Kidney (tissue), 13 donors: ENCODE measurements at regions not wholly inside any gene's neighbourhood (a gene's known extent, or its start where the extent isn't known, plus 50 kb on each side); places are given as distances from the start of the nearest gene placed in this dataset.

Experiments
- DNase-seq, 5 donors: peaks; one replicate each; pipeline ENCODE4 v3.0.0-alpha.2; 2013 to 2020
- FAIRE-seq: peaks from 2 replicates; lab custom pipeline; 2012; peaks lifted over from hg19 to GRCh38; lab: Jason Lieb, UNC
- H3K27ac ChIP-seq, 2 donors: one replicate each; pipeline ENCODE4 v1.7.0; 2013; ENCODE audit warnings: low read depth in 2 of 2, low read length in 2 of 2, inconsistent platforms in 1 of 2
- H3K27me3 ChIP-seq: one replicate; pipeline ENCODE4 v1.7.1; 2013; ENCODE audit warnings: low read length, inconsistent platforms; ENCODE audit not compliant: control insufficient read depth, insufficient read depth
- H3K36me3 ChIP-seq, 3 donors: one replicate each; pipeline versions ENCODE4 v1.7.0 to v1.7.1; 2013; ENCODE audit warnings: low read length in 3 of 3, control low read depth in 1 of 3, inconsistent platforms in 1 of 3; ENCODE audit not compliant: insufficient read depth in 3 of 3, control insufficient read depth in 2 of 3
- H3K4me1 ChIP-seq, 3 donors: one replicate each; pipeline versions ENCODE4 v1.7.0 to v1.7.1; 2013; ENCODE audit warnings: low read length in 3 of 3, inconsistent platforms in 1 of 3, low read depth in 1 of 3; ENCODE audit not compliant: control insufficient read depth in 2 of 3, insufficient read depth in 2 of 3
- H3K4me3 ChIP-seq, 3 donors: one replicate each; pipeline versions ENCODE4 v1.7.0 to v1.8.1; 2013; ENCODE audit warnings: low read length in 3 of 3, control low read depth in 1 of 3, inconsistent platforms in 1 of 3
- H3K9ac ChIP-seq, 3 donors: one replicate each; pipeline versions ENCODE4 v1.7.0 to v1.7.1; 2013; ENCODE audit warnings: low read length in 3 of 3, control low read depth in 1 of 3, inconsistent platforms in 1 of 3
- H3K9me3 ChIP-seq, 3 donors: one replicate each; pipeline versions ENCODE4 v1.7.0 to v1.7.1; 2013; ENCODE audit warnings: low read length in 3 of 3, control low read depth in 1 of 3, inconsistent platforms in 1 of 3; ENCODE audit not compliant: control insufficient read depth in 2 of 3, insufficient read depth in 1 of 3
- CTCF ChIP-seq: IDR thresholded peaks from 3 replicates; pipeline ENCODE4 v1.5.1; 2012; ENCODE audit warnings: mild to moderate bottlenecking, moderate library complexity, borderline replicate concordance; ENCODE audit not compliant: insufficient read depth; ENCODE audit errors: extremely low read depth
- intact Hi-C: fragments of 100-400 bp; cut with DNase I; formaldehyde crosslinking; loops from one replicate; pipeline ENCODE4 v1.11.1; 2022
- donor health status: control.
- donor health status: control.
- donor health status: control.
- donor health status: control.
- donor health status: control.
- donor health status: DM: yes; HTN: yes; CAD: no.
- donor health status: Normal renal cell carcinoma (clear cell type).

- DNase-seq (no peak), FAIRE-seq (no peak)
- Histone ChIP-seq H3K36me3 (no peaks in the 10 kb centered on the region), H3K27ac (no peak overlapping the region), H3K27me3 (no peaks in the 10 kb centered on the region), H3K9ac (no peak overlapping the region), H3K9me3 (no peaks in the 10 kb centered on the region), H3K4me3 (no peak overlapping the region), H3K4me1 (no peaks in the 10 kb centered on the region)
- intact Hi-C loops: no loop called here
- TF ChIP-seq CTCF: no peak
Measured at GRCh38 chr5:164577201-164577600, 1071.8 kb downstream of the MAT2B start.

- Histone ChIP-seq H3K9ac (no peak overlapping the region), H3K27me3 (no peaks in the 10 kb centered on the region), H3K36me3 (no peaks in the 10 kb centered on the region), H3K4me3 (no peak overlapping the region), H3K4me1 (no peaks in the 10 kb centered on the region), H3K9me3 (no peaks in the 10 kb centered on the region), H3K27ac (no peak overlapping the region)
- TF ChIP-seq CTCF: no peak
- FAIRE-seq (no peak), DNase-seq (peak in 1 of 5 donors; percentile 2)
- intact Hi-C loops: no loop called here
Measured at GRCh38 chr5:164577742-164578141, 1072.3 kb downstream of the MAT2B start.

- Histone ChIP-seq H3K9ac (no peak overlapping the region), H3K27ac (no peak overlapping the region), H3K36me3 (no peaks in the 10 kb centered on the region), H3K9me3 (no peaks in the 10 kb centered on the region), H3K4me3 (no peak overlapping the region), H3K4me1 (no peaks in the 10 kb centered on the region), H3K27me3 (no peaks in the 10 kb centered on the region)
- DNase-seq (no peak), FAIRE-seq (no peak)
- intact Hi-C loops: no loop called here
- TF ChIP-seq CTCF: no peak
Measured at GRCh38 chr5:164578401-164578800, 1073.0 kb downstream of the MAT2B start.

GRCh38 chr5:164578911-164579310, 1073.5 kb downstream of the MAT2B start:
- DNase-seq (no peak), FAIRE-seq (no peak)
- H3K27me3 ChIP-seq: no peaks in the 10 kb centered on the region
- H3K9ac ChIP-seq: no peak overlapping the region
- no peaks in the 10 kb centered on the region for H3K36me3 ChIP-seq
- intact Hi-C loops: no loop called here
- H3K27ac ChIP-seq: no peak overlapping the region
- no peaks in the 10 kb centered on the region for H3K4me1 ChIP-seq
- TF ChIP-seq CTCF: no peak
- no peak overlapping the region for H3K4me3 ChIP-seq
- H3K9me3 ChIP-seq: no peaks in the 10 kb centered on the region
